GM12878 (cell line): ENCODE measurements at regions not wholly inside any gene's neighbourhood (a gene's known extent, or its start where the extent isn't known, plus 50 kb on each side); places are given as distances from the start of the nearest gene placed in this dataset.

Source experiments
- DPF2 ChIP-seq: fragments of 450-650 bp; IDR thresholded peaks from 2 replicates; pipeline ENCODE4 v1.6.1; 2017; ENCODE audit warnings: mild to moderate bottlenecking
- EED ChIP-seq: sonication (generic); IDR thresholded peaks from 2 replicates; pipeline ENCODE4 v1.6.1; 2016; ENCODE audit warnings: antibody characterized with exemption, low read depth
- HDAC6 ChIP-seq: fragments of 200-600 bp; sonication (generic); IDR thresholded peaks from one replicate; pipeline ENCODE4 v1.8.0; 2017; ENCODE audit warnings: antibody characterized with exemption; ENCODE audit not compliant: unreplicated experiment
- IRF5 ChIP-seq: fragments of 450-650 bp; IDR thresholded peaks from 2 replicates; pipeline ENCODE4 v1.6.1; 2017; ENCODE audit warnings: borderline replicate concordance
- MTA2 ChIP-seq: fragments of 450-650 bp; IDR thresholded peaks from 2 replicates; pipeline ENCODE4 v1.6.1; 2016; ENCODE audit warnings: low read depth, mild to moderate bottlenecking, moderate library complexity
- NR2F1 ChIP-seq: fragments of 450-650 bp; conservative IDR thresholded peaks from 2 replicates; pipeline ENCODE4 v1.6.1; 2017; ENCODE audit warnings: mild to moderate bottlenecking
- PRDM15 ChIP-seq: fragments of 450-650 bp; formaldehyde crosslinking; IDR thresholded peaks from 2 replicates; pipeline ENCODE4 v1.4.0; 2020; ENCODE audit warnings: mild to moderate bottlenecking, moderate library complexity
- RBBP5 ChIP-seq: fragments of 200-600 bp; sonication (generic); conservative IDR thresholded peaks from 2 replicates; pipeline ENCODE4 v1.6.1; 2016
- RELA ChIP-seq: fragments of 450-650 bp; IDR thresholded peaks from 2 replicates; pipeline ENCODE4 v1.8.0; 2014; ENCODE audit warnings: borderline replicate concordance; ENCODE audit not compliant: partially characterized antibody
- TCF3 ChIP-seq: IDR thresholded peaks from 2 replicates; pipeline ENCODE4 v1.6.1; 2012; ENCODE audit warnings: low read depth, mild to moderate bottlenecking, low read length, borderline replicate concordance; ENCODE audit not compliant: insufficient read depth
- ZNF384 ChIP-seq: IDR thresholded peaks from 2 replicates; pipeline ENCODE4 v1.6.1; 2012; ENCODE audit warnings: low read depth, mild to moderate bottlenecking, low read length, improper control_type of control experiment, borderline replicate concordance
- ZZZ3 ChIP-seq: IDR thresholded peaks from 2 replicates; pipeline ENCODE4 v1.6.1; 2011; ENCODE audit warnings: low read depth; ENCODE audit not compliant: control insufficient read depth, insufficient read length
- TF ChIP-seq, protein P1 (sequence below): fragments of 450-650 bp; formaldehyde crosslinking; IDR thresholded peaks from 2 replicates; pipeline ENCODE4 v1.4.0; 2022; ENCODE audit warnings: mild to moderate bottlenecking, moderate library complexity
- TF ChIP-seq, protein P2 (sequence below): IDR thresholded peaks from 2 replicates; pipeline ENCODE4 v1.6.1; 2012; ENCODE audit warnings: mild to moderate bottlenecking, low read depth, low read length
- TF ChIP-seq, protein P3 (sequence below): fragments of 150-350 bp; IDR thresholded peaks from 2 replicates; pipeline ENCODE4 v1.6.1; 2014; ENCODE audit warnings: mild to moderate bottlenecking, low read depth, low read length

DNA sequence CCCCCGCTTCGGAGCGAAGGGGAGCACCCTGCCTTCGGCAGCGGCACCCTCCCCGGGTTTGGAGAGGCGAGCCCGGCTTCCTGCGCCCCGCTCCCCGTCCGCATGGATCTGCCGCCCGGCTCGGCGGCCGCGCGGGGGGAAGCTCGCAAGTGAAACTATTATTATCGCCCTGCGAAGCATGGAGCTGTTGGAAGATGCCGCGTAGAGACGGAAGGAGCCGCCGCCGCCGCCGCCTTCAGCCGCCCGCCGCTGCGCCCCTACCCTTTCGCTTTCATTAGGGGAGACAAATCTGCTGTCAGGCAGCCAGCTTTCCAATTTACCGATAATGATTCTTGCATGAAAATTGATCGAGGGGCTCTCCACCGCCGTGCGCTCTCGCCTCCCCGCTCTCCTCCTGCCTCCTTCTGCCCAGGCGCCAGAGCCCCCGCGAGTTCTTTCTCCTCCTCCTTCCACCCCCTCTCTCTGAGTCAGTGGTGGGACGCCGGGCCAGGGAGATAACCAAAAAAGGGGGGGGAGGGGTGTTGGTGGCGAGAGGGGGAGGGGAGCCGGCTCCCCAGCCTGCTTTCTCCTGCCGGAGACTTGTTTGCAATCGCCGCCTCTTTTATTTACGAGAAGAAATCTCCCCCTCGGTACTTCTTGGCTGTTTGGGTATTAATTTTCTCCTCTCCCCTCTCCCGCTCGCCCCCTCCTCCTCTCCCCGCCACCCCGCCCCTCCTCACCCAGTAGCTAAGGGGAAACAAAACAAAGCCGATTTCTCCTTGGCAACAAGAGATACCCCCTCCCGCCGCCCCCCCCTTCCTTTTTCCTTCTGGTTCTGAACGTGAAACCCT is 58.0 kb upstream of the GSE1 start (continued):
- TF ChIP-seq PRDM15 (CRISPR knock-in tag) (no peak), TCF3 (no peak), RELA (no peak), IRF5 (no peak), NR2F1 (no peak), ZZZ3 (no peak), EED (no peak), RBBP5 (no peak), HDAC6 (no peak), MTA2 (no peak), ZNF384 (no peak), DPF2 (peak; percentile 37; the same call in 1 of the 2 replicates)
- TF ChIP-seq, protein P1, sequence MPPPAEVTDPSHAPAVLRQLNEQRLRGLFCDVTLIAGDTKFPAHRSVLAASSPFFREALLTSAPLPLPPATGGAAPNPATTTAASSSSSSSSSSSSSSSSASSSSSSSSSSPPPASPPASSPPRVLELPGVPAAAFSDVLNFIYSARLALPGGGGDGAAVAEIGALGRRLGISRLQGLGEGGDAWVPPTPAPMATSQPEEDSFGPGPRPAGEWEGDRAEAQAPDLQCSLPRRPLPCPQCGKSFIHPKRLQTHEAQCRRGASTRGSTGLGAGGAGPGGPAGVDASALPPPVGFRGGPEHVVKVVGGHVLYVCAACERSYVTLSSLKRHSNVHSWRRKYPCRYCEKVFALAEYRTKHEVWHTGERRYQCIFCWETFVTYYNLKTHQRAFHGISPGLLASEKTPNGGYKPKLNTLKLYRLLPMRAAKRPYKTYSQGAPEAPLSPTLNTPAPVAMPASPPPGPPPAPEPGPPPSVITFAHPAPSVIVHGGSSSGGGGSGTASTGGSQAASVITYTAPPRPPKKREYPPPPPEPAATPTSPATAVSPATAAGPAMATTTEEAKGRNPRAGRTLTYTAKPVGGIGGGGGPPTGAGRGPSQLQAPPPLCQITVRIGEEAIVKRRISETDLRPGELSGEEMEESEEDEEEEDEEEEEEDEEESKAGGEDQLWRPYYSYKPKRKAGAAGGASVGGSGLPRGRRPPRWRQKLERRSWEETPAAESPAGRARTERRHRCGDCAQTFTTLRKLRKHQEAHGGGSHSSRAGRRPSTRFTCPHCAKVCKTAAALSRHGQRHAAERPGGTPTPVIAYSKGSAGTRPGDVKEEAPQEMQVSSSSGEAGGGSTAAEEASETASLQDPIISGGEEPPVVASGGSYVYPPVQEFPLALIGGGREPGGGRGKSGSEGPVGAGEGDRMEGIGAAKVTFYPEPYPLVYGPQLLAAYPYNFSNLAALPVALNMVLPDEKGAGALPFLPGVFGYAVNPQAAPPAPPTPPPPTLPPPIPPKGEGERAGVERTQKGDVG = no peak
- TF ChIP-seq, protein P2, sequence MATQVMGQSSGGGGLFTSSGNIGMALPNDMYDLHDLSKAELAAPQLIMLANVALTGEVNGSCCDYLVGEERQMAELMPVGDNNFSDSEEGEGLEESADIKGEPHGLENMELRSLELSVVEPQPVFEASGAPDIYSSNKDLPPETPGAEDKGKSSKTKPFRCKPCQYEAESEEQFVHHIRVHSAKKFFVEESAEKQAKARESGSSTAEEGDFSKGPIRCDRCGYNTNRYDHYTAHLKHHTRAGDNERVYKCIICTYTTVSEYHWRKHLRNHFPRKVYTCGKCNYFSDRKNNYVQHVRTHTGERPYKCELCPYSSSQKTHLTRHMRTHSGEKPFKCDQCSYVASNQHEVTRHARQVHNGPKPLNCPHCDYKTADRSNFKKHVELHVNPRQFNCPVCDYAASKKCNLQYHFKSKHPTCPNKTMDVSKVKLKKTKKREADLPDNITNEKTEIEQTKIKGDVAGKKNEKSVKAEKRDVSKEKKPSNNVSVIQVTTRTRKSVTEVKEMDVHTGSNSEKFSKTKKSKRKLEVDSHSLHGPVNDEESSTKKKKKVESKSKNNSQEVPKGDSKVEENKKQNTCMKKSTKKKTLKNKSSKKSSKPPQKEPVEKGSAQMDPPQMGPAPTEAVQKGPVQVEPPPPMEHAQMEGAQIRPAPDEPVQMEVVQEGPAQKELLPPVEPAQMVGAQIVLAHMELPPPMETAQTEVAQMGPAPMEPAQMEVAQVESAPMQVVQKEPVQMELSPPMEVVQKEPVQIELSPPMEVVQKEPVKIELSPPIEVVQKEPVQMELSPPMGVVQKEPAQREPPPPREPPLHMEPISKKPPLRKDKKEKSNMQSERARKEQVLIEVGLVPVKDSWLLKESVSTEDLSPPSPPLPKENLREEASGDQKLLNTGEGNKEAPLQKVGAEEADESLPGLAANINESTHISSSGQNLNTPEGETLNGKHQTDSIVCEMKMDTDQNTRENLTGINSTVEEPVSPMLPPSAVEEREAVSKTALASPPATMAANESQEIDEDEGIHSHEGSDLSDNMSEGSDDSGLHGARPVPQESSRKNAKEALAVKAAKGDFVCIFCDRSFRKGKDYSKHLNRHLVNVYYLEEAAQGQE = no peak
- TF ChIP-seq, protein P3, sequence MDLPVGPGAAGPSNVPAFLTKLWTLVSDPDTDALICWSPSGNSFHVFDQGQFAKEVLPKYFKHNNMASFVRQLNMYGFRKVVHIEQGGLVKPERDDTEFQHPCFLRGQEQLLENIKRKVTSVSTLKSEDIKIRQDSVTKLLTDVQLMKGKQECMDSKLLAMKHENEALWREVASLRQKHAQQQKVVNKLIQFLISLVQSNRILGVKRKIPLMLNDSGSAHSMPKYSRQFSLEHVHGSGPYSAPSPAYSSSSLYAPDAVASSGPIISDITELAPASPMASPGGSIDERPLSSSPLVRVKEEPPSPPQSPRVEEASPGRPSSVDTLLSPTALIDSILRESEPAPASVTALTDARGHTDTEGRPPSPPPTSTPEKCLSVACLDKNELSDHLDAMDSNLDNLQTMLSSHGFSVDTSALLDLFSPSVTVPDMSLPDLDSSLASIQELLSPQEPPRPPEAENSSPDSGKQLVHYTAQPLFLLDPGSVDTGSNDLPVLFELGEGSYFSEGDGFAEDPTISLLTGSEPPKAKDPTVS = no peak
